ENCODE measurements at regions not wholly inside any gene's neighbourhood (a gene's known extent, or its start where the extent isn't known, plus 50 kb on each side); places are given as distances from the start of the nearest gene placed in this dataset.

GRCh38 chrX:139204898-139205667, 325.5 kb upstream of the F9 start (continued):
- TF ChIP-seq MGA (IDR thresholded peaks at IDR 0.05) (peak; percentile 70), ILF3 (IDR thresholded peaks at IDR 0.05; ENCODE audit: borderline replicate concordance) (no peak), SUPT5H (IDR thresholded peaks at IDR 0.05) (0 out of 2 replicates have a peak, but pooled peaks have one; percentile 47), GATAD2B (IDR thresholded peaks at IDR 0.05; ENCODE audit: borderline replicate concordance) (no peak), REST (IDR thresholded peaks at IDR 0.05; ENCODE audit: borderline replicate concordance) (no peak), REST (CRISPR knock-in tag; IDR thresholded peaks at IDR 0.05; ENCODE audit: low read depth) (no peak), CGGBP1 (CRISPR knock-in tag; IDR thresholded peaks at IDR 0.05) (no peak)
